Small intestine (tissue), 7 donors: ENCODE measurements at regions not wholly inside any gene's neighbourhood (a gene's known extent, or its start where the extent isn't known, plus 50 kb on each side); places are given as distances from the start of the nearest gene placed in this dataset.

Experiments
- DNase-seq, 2 donors: peaks; one replicate each; pipeline versions ENCODE4 v3.0.0 to v3.0.0-alpha.2; 2013
- FAIRE-seq: peaks from 2 replicates; lab custom pipeline; 2012; peaks lifted over from hg19 to GRCh38; lab: Jason Lieb, UNC
- H3K27ac ChIP-seq, 3 donors: one replicate each; pipeline ENCODE4 v1.5.1; 2013; ENCODE audit warnings: low read length in 2 of 3, mild to moderate bottlenecking in 2 of 3, control low read depth in 1 of 3, inconsistent platforms in 1 of 3, low read depth in 1 of 3, moderate library complexity in 1 of 3
- H3K27me3 ChIP-seq, 3 donors: one replicate each; pipeline ENCODE4 v1.6.1; 2013; ENCODE audit warnings: low read length in 3 of 3, inconsistent platforms in 1 of 3; ENCODE audit not compliant: control insufficient read depth in 3 of 3, insufficient read depth in 3 of 3
- H3K36me3 ChIP-seq, 3 donors: one replicate each; pipeline ENCODE4 v1.6.1; 2013; ENCODE audit warnings: low read length in 3 of 3, inconsistent platforms in 1 of 3, low read depth in 1 of 3, mild to moderate bottlenecking in 1 of 3, moderate library complexity in 1 of 3; ENCODE audit not compliant: control insufficient read depth in 3 of 3, insufficient read depth in 2 of 3
- H3K4me1 ChIP-seq, 3 donors: one replicate each; pipeline ENCODE4 v1.6.1; 2013; ENCODE audit warnings: low read length in 2 of 3, inconsistent platforms in 1 of 3, low read depth in 1 of 3, mild to moderate bottlenecking in 1 of 3, moderate library complexity in 1 of 3; ENCODE audit not compliant: control insufficient read depth in 3 of 3, insufficient read depth in 2 of 3
- H3K4me3 ChIP-seq, 3 donors: one replicate each; pipeline ENCODE4 v1.5.1; 2013; ENCODE audit warnings: low read length in 3 of 3, control low read depth in 1 of 3, inconsistent platforms in 1 of 3, low read depth in 1 of 3, mild to moderate bottlenecking in 1 of 3, moderate library complexity in 1 of 3
- H3K9me3 ChIP-seq, 2 donors: one replicate each; pipeline ENCODE4 v1.6.1; 2013; ENCODE audit warnings: low read depth in 1 of 2, low read length in 1 of 2; ENCODE audit not compliant: control insufficient read depth in 2 of 2, insufficient read depth in 1 of 2
- WGBS, 3 donors: extraction: QIAGEN DNeasy Blood & Tissue Kit; methylation state at CpG; one replicate each; pipeline ENCODE4 v1.1.7; 2013; 5-methylcytosine and 5-hydroxymethylcytosine counted together
- donor health status: healthy with polysubstance abuse.
- donor health status: control.
- donor health status: control.
- donor health status: Bipolar disorder and iron deficiency.
- donor health status: healthy.

DNA sequence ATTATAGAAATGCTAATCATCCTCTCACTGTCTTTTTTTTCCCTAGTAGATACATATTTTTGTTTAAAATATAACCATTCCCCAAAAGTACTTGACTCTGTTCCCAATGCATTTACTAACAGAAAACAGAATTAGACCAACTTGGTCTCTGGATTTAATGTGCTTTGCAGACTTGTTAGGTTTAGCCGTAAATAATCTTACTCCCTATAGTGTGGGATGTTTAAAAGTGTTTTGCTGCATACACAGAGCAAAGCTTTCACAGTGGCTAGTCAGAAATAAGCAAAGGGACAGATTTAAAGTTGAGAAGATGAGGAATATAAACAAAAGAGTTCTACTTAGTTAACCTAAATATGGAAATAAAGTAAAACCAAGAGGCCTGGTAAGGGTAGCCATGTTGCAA is 527.5 kb downstream of the HDGFL1 start:
- no peaks in the 10 kb centered on the region for H3K36me3 ChIP-seq
- no peak overlapping the region for H3K27ac ChIP-seq
- 72 to 94% (median 83%) methylated on average over 1 of the region's 1 CpG for WGBS, 3 donors
- H3K27me3 ChIP-seq: no peaks in the 10 kb centered on the region
- no peaks in the 10 kb centered on the region for H3K4me1 ChIP-seq
- no peak overlapping the region for H3K4me3 ChIP-seq
- no peaks in the 10 kb centered on the region for H3K9me3 ChIP-seq
- FAIRE-seq: no peak
- no peak for DNase-seq

DNA sequence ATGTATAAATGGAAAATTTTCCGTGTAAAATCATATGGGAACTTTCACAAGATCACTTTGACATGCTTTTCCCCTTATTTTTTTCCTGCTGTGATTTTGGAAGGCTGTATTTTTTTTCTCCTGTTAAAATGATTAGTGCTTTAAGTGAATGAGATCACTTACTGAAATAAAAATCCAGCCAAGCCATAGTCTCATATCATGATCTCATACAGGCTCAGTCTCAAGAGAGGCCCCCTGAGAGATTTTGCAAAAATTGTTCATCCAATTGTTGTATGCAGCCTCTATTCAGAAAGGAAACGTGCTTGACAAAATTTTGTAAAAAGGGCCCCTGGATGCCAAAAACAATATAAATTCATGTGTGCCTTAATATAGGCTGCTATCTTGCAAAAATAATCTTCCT is 528.2 kb downstream of the HDGFL1 start:
- no peaks in the 10 kb centered on the region for H3K27me3 ChIP-seq
- no peaks in the 10 kb centered on the region for H3K4me1 ChIP-seq
- H3K9me3 ChIP-seq: no peaks in the 10 kb centered on the region
- no peak overlapping the region for H3K27ac ChIP-seq
- DNase-seq (no peak), FAIRE-seq (no peak)
- no peak overlapping the region for H3K4me3 ChIP-seq
- WGBS, 3 donors: 51 to 58% (median 58%) methylated on average over 2 of the region's 2 CpGs
- no peaks in the 10 kb centered on the region for H3K36me3 ChIP-seq

DNA sequence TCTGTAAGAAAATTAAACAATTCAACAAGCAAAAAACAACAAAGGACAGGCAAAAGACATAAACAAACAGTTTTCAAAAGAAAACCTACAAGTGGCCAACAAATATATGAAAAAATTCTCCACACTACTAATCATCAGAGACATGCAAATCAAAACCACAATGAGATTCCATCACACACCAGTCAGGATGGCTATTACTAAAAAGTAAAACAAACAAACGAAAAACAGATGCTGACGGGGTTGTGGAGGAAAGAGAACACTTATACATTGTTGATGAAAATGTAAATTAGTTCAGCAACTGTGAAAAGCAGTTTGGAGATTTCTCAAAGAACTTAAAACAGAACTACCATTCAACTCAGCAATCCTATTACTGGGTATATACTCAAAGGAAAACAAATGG is 537.6 kb downstream of the HDGFL1 start:
- FAIRE-seq (no peak), DNase-seq (no peak)
- Histone ChIP-seq H3K36me3 (no peaks in the 10 kb centered on the region), H3K9me3 (peaks cover 0 to 2% of the 10 kb centered on the region in 2 donors), H3K27ac (no peak overlapping the region), H3K4me1 (no peaks in the 10 kb centered on the region), H3K4me3 (no peak overlapping the region), H3K27me3 (no peaks in the 10 kb centered on the region)
- WGBS, 3 donors: 59 to 74% (median 62%) methylated on average over 2 of the region's 2 CpGs

GRCh38 chr6:23111984-23112383 is 542.6 kb downstream of the HDGFL1 start:
- Histone ChIP-seq H3K36me3 (no peaks in the 10 kb centered on the region), H3K4me3 (no peak overlapping the region), H3K27ac (no peak overlapping the region), H3K27me3 (no peaks in the 10 kb centered on the region), H3K9me3 (peaks cover 0 to 19% of the 10 kb centered on the region in 2 donors), H3K4me1 (no peaks in the 10 kb centered on the region)
- WGBS, 3 donors: 88 to 92% (median 91%) methylated on average over 1 of the region's 1 CpG
- FAIRE-seq (no peak), DNase-seq (no peak)

DNA sequence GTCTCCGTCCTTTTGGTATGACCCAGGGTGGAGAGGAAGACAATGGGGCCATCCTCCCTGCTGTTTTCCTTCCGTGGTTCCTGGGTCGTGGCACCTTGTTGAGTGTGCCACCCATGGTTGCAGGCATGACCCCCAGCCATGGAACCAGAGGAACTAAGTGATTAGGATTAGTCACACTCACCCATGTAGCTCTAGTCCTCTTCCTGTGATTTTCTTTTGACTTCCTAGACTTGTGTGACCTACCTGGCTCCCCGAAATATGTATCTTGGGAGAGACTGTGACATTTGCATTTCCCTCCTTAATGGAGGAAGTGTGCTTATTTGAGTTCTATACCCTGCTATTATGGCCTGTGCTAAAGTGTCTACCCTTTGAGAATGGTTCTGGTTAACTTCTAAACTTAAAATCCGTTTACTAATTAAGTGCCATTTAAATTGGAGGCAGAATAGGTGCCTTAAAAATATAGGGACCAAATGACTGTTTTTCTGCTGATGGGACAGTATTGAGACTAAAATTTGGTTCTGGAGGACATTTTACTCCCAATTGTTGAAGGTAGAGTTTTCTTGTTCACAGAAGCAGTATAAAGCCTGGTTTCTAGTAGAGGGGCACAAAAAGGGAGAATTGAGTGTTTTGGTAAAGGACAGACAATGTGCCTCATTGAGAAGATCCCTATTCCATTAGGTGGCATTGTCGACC is 545.6 kb downstream of the HDGFL1 start:
- no peak for FAIRE-seq
- WGBS, 3 donors: 53 to 70% (median 58%) methylated on average over 6 of the region's 6 CpGs
- no peak for DNase-seq

DNA sequence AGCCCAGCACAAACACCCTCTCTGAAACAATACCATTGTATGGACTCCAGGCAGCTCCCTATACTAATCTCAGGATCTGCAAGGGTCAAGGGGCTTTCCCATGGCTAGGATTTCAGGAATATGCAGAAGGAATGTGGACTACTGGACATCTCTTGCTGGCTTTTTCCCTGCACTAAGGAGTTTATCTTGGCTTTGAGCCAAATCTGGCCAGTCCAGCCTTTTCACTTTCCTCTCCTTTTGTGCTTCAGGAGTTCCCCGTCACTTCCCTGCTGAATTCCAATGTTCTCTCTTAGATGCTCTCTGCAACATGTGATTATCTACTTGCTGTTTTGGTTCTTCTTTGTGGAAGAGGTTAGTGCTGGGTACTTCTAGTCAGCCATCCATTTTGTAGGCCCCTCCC is 568.2 kb downstream of the HDGFL1 start:
- no peak for DNase-seq
- no peaks in the 10 kb centered on the region for H3K27me3 ChIP-seq
- H3K4me1 ChIP-seq: no peaks in the 10 kb centered on the region
- H3K36me3 ChIP-seq: no peaks in the 10 kb centered on the region
- H3K27ac ChIP-seq: no peak overlapping the region
- peaks cover 0 to 14% of the 10 kb centered on the region in 2 donors for H3K9me3 ChIP-seq
- H3K4me3 ChIP-seq: no peak overlapping the region
- no peak for FAIRE-seq
- 57 to 82% (median 70%) methylated on average over 1 of the region's 1 CpG for WGBS, 3 donors

More for the DNA sequence above, 545.6 kb downstream of the HDGFL1 start:
- no peaks in the 10 kb centered on the region for H3K4me1 ChIP-seq
- H3K9me3 ChIP-seq: peaks cover 0 to 17% of the 10 kb centered on the region in 2 donors
- H3K4me3 ChIP-seq: no peak overlapping the region
- no peaks in the 10 kb centered on the region for H3K27me3 ChIP-seq
- H3K36me3 ChIP-seq: no peaks in the 10 kb centered on the region
- no peak overlapping the region for H3K27ac ChIP-seq

- H3K27ac ChIP-seq: no peak overlapping the region
- no peaks in the 10 kb centered on the region for H3K4me1 ChIP-seq
- H3K36me3 ChIP-seq: no peaks in the 10 kb centered on the region
- no peak overlapping the region for H3K4me3 ChIP-seq
- FAIRE-seq (no peak), DNase-seq (no peak)
- H3K27me3 ChIP-seq: no peaks in the 10 kb centered on the region
- H3K9me3 ChIP-seq: peaks cover 2 to 14% of the 10 kb centered on the region in 2 donors
Measured at GRCh38 chr6:23140871-23141270, 571.5 kb downstream of the HDGFL1 start.

DNA sequence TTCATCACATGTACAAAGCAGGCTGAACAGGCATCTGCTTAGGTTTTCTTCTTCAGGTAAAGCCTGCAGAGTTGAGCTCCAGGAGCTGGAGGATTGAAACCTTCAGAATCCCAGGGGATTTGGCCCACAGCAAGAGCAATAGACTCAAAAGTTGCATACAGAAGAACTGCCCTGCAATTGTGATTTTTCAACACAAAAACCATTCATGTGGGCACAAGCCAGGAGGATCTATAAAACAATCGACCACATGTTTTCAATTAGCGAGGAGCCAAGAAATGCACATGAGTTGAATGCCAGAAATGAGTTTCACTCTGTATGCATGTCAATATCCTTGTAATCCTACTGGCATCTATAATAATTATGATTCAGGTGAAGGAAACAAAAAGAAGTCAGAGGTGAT is 576.4 kb downstream of the HDGFL1 start:
- Histone ChIP-seq H3K27me3 (no peaks in the 10 kb centered on the region), H3K4me3 (no peak overlapping the region), H3K27ac (no peak overlapping the region), H3K4me1 (no peaks in the 10 kb centered on the region), H3K36me3 (no peaks in the 10 kb centered on the region), H3K9me3 (peaks cover 0 to 2% of the 10 kb centered on the region in 2 donors)
- WGBS, 3 donors: 74 to 76% (median 75%) methylated on average over 2 of the region's 2 CpGs
- FAIRE-seq: no peak
- DNase-seq: no peak

- no peaks in the 10 kb centered on the region for H3K4me1 ChIP-seq
- DNase-seq (no peak), FAIRE-seq (no peak)
- H3K4me3 ChIP-seq: no peak overlapping the region
- H3K27me3 ChIP-seq: no peaks in the 10 kb centered on the region
- H3K27ac ChIP-seq: no peak overlapping the region
- H3K36me3 ChIP-seq: no peaks in the 10 kb centered on the region
- peaks cover 0 to 2% of the 10 kb centered on the region in 2 donors for H3K9me3 ChIP-seq
Measured at GRCh38 chr6:23154159-23154558, 584.8 kb downstream of the HDGFL1 start.
